Heart left ventricle (tissue), 13 donors: ENCODE measurements at regions not wholly inside any gene's neighbourhood (a gene's known extent, or its start where the extent isn't known, plus 50 kb on each side); places are given as distances from the start of the nearest gene placed in this dataset.

Experiments
- POLR2A ChIP-seq, 2 donors: fragments of 450-650 bp; IDR thresholded peaks; one replicate each; pipeline ENCODE4 v1.6.1; 2017; ENCODE audit warnings: antibody characterized with exemption in 2 of 2, mild to moderate bottlenecking in 2 of 2, moderate library complexity in 2 of 2
- TF ChIP-seq, protein P1 (sequence below), 12 donors: fragments of 200-600 bp; sonication (generic) in 4 of 12; IDR thresholded peaks; one replicate each; pipeline versions ENCODE4 v1.5.0 to v1.8.0; 2018 to 2022; ENCODE audit warnings: antibody characterized with exemption in 12 of 12, mild to moderate bottlenecking in 5 of 12
- donor health status: ischemic (EF 13 %, LVEDD 7.1; RV severe dilation, severe dysfunction).
- donor health status: DM: no; HTN: yes; CAD: no.
- donor health status: DM: no; HTN: no; CAD: no.
- donor health status: ischemic (EF 25% LVEDD 6.9; RV normal size, moderate dysfunction).
- donor health status: ischemic (EF 25% LVEDD 5.7; RV mildly dilated, moderate dysfunction).
- donor health status: ischemic (EF 35%, LVEDD 5.7; RV mildly dilated, moderate dysfunction).
- donor health status: nonischemic (EF 11% LVEDD 7.7; RV severe dilation, severe dysfunction).
- donor health status: DM: yes; HTN: yes; CAD: no.
- donor health status: PGD.
- donor health status: ischemic (EF 29% LVEDD 5.4; RV normal size, mild dysfunction).
- donor health status: nonischemic (EF 23%, LVEDD 6.1; RV moderate dilation, normal function).

DNA sequence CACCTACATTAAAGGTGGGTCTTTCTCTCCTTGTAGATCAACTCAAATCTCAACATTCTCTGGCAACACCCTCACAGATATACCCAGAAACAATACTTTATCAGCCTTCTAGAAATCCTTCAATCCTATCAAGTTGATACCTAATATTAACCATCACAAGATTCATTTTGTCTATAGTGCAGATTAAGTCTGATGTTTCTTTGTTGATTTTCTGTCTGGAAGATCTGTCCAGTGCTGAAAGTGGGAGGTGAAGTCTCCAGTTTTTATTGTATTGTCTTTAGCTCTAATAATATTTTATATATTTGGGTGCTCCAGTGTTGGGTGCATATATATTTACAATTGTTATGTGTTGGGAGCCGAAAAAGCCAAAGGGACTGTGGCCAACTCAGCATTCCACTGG is 493.9 kb upstream of the ADGRB3 start:
- TF ChIP-seq, protein P1, sequence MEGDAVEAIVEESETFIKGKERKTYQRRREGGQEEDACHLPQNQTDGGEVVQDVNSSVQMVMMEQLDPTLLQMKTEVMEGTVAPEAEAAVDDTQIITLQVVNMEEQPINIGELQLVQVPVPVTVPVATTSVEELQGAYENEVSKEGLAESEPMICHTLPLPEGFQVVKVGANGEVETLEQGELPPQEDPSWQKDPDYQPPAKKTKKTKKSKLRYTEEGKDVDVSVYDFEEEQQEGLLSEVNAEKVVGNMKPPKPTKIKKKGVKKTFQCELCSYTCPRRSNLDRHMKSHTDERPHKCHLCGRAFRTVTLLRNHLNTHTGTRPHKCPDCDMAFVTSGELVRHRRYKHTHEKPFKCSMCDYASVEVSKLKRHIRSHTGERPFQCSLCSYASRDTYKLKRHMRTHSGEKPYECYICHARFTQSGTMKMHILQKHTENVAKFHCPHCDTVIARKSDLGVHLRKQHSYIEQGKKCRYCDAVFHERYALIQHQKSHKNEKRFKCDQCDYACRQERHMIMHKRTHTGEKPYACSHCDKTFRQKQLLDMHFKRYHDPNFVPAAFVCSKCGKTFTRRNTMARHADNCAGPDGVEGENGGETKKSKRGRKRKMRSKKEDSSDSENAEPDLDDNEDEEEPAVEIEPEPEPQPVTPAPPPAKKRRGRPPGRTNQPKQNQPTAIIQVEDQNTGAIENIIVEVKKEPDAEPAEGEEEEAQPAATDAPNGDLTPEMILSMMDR (IDR thresholded peaks at IDR 0.05), result no peak
- TF ChIP-seq POLR2A (IDR thresholded peaks at IDR 0.05), result no peak
